GM21390 (cell line): ENCODE measurements at regions not wholly inside any gene's neighbourhood (a gene's known extent, or its start where the extent isn't known, plus 50 kb on each side); places are given as distances from the start of the nearest gene placed in this dataset.
"Not testable (repeated sequence)": the region's sequence is repeated elsewhere in the genome, so short reads cannot be mapped to it uniquely, and the experiment has no call there.

Experiments used
- ATAC-seq: cut with Tn5 transposase; IDR thresholded peaks from one replicate; pipeline ENCODE4 v1.9.1; 2021; ENCODE audit not compliant: unreplicated experiment

- ATAC-seq = not testable (repeated sequence)
These were observed 56.1 kb downstream of the ZNF22 start for GRCh38 chr10:45056806-45057205.

- ATAC-seq = no peak
These were observed 57.9 kb downstream of the ZNF22 start for GRCh38 chr10:45058580-45058979.

GRCh38 chr10:45058992-45059561 is 58.4 kb downstream of the ZNF22 start:
- no peak for ATAC-seq

GRCh38 chr10:45059632-45060031 is 58.9 kb downstream of the ZNF22 start:
- ATAC-seq = no peak

- ATAC-seq = no peak
These were observed 61.3 kb downstream of the ZNF22 start for GRCh38 chr10:45061982-45062381.

GRCh38 chr10:45063591-45064231 is 63.0 kb downstream of the ZNF22 start:
- ATAC-seq = no peak

- no peak for ATAC-seq
These were observed 64.3 kb downstream of the ZNF22 start for GRCh38 chr10:45064998-45065397.

- no peak for ATAC-seq
These were observed 70.5 kb downstream of the ZNF22 start for GRCh38 chr10:45071043-45071813.

- no peak for ATAC-seq
These were observed 74.5 kb downstream of the ZNF22 start for GRCh38 chr10:45075216-45075615.

- no peak for ATAC-seq
These were observed 75.2 kb downstream of the ZNF22 start for GRCh38 chr10:45075826-45076380.

- no peak for ATAC-seq
These were observed 76.2 kb downstream of the ZNF22 start for GRCh38 chr10:45076891-45077290.

GRCh38 chr10:45080331-45080730 is 79.6 kb downstream of the ZNF22 start:
- ATAC-seq = no peak

- ATAC-seq = no peak
These were observed 81.5 kb downstream of the ZNF22 start for GRCh38 chr10:45082176-45082575.

GRCh38 chr10:45091968-45092367 is 91.2 kb downstream of the ZNF22 start:
- ATAC-seq = no peak

GRCh38 chr10:45093945-45094344 is 93.2 kb downstream of the ZNF22 start:
- ATAC-seq = no peak

GRCh38 chr10:45095286-45095685 is 94.6 kb downstream of the ZNF22 start:
- ATAC-seq = no peak

GRCh38 chr10:45096001-45096400 is 95.3 kb downstream of the ZNF22 start:
- no peak for ATAC-seq

GRCh38 chr10:45100429-45100828 is 99.7 kb downstream of the ZNF22 start:
- ATAC-seq = no peak

GRCh38 chr10:45104674-45105073 is 104.0 kb downstream of the ZNF22 start:
- ATAC-seq = no peak

GRCh38 chr10:45105309-45105708 is 104.6 kb downstream of the ZNF22 start:
- not testable (repeated sequence) for ATAC-seq

- no peak for ATAC-seq
These were observed 105.6 kb downstream of the ZNF22 start for GRCh38 chr10:45106236-45106856.
